Spinal cord (tissue), 9 donors: ENCODE measurements at regions not wholly inside any gene's neighbourhood (a gene's known extent, or its start where the extent isn't known, plus 50 kb on each side); places are given as distances from the start of the nearest gene placed in this dataset.

ENCODE experiments used
- DNase-seq, 6 donors: peaks; one replicate each; pipeline versions ENCODE4 v3.0.0 to v3.0.0-alpha.2; 2013 to 2015; ENCODE audit warnings: low spot score in 6 of 6, low read depth in 4 of 6
- H3K27ac ChIP-seq: one replicate; pipeline ENCODE4 v1.5.1; 2013; ENCODE audit warnings: low read depth, low read length, control low read depth
- H3K27me3 ChIP-seq: one replicate; pipeline ENCODE4 v1.6.1; 2013; ENCODE audit warnings: low read length; ENCODE audit not compliant: control insufficient read depth, insufficient read depth
- H3K36me3 ChIP-seq: one replicate; pipeline ENCODE4 v1.6.1; 2013; ENCODE audit warnings: low read length; ENCODE audit not compliant: control insufficient read depth, insufficient read depth
- H3K4me1 ChIP-seq: one replicate; pipeline ENCODE4 v1.6.1; 2013; ENCODE audit warnings: low read length; ENCODE audit not compliant: control insufficient read depth, insufficient read depth
- H3K4me3 ChIP-seq: one replicate; pipeline ENCODE4 v1.5.1; 2013; ENCODE audit warnings: low read depth, low read length, control low read depth
- H3K9me3 ChIP-seq: one replicate; pipeline ENCODE4 v1.6.1; 2013; ENCODE audit warnings: low read length; ENCODE audit not compliant: control insufficient read depth, insufficient read depth
- WGBS: methylation state at CpG from one replicate; pipeline ENCODE4 v1.1.5; 2013; ENCODE audit warnings: missing lambda C conversion rate; ENCODE audit not compliant: insufficient coverage; 5-methylcytosine and 5-hydroxymethylcytosine counted together
- donor health status: healthy.

GRCh38 chr2:503288-503999 is 173.8 kb downstream of the TMEM18 start:
- no peaks in the 10 kb centered on the region for H3K9me3 ChIP-seq
- no peak for DNase-seq
- H3K27me3 ChIP-seq, result no peaks in the 10 kb centered on the region
- no peaks in the 10 kb centered on the region for H3K36me3 ChIP-seq
- no peak overlapping the region for H3K4me3 ChIP-seq
- H3K27ac ChIP-seq, result no peak overlapping the region
- 96% methylated on average over 38 of the region's 41 CpGs for WGBS
- no peaks in the 10 kb centered on the region for H3K4me1 ChIP-seq

DNA sequence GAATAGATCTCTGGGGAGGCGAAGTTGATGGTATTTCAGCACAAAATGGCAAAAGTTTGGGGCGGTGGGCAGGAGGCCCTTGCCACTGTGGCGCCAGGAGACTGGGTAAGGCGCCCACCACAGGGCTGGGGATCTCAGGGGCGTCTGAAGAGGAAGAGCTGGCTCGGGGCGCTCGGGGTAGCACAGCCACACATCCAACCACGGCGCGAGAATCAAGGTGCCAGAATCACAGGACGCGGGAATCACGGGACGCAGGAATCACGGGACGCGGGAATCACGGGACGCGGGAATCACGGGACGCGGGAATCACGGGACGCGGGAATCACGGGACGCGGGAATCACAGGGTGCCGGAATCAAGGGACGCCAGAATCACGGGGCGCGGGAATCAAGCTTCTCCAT is 174.4 kb downstream of the TMEM18 start:
- Histone ChIP-seq H3K4me3 (no peak overlapping the region), H3K4me1 (no peaks in the 10 kb centered on the region), H3K27me3 (no peaks in the 10 kb centered on the region), H3K27ac (no peak overlapping the region), H3K9me3 (no peaks in the 10 kb centered on the region), H3K36me3 (no peaks in the 10 kb centered on the region)
- DNase-seq, result no peak
- 94% methylated on average over 30 of the region's 35 CpGs for WGBS

- H3K36me3 ChIP-seq, result no peaks in the 10 kb centered on the region
- H3K4me1 ChIP-seq, result no peaks in the 10 kb centered on the region
- 97% methylated on average over 6 of the region's 8 CpGs for WGBS
- no peak overlapping the region for H3K4me3 ChIP-seq
- H3K27ac ChIP-seq, result no peak overlapping the region
- DNase-seq, result no peak
- H3K27me3 ChIP-seq, result no peaks in the 10 kb centered on the region
- H3K9me3 ChIP-seq, result no peaks in the 10 kb centered on the region
Observed at GRCh38 chr2:501667-502066, 175.5 kb downstream of the TMEM18 start.

DNA sequence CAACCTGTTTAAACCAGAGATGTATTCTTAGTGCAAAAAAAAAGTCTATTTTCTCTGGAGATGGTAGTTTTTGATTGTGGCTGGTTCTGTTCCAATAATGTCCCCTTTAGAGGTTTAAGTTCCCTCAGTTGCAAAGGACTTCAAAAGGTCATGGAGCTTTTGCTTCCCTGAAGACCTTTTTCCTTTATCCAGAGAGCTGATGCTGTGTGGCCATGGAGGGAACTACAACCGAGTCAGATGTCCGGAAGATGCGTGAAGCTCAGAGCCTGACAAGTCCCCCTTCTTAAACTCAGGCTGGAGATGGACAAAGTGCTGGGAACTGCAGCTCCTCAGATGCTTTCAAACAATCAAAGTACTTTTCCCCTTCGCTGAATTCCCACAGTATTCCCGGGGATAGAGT is 176.1 kb downstream of the TMEM18 start:
- no peaks in the 10 kb centered on the region for H3K27me3 ChIP-seq
- peak in 2 of 6 donors; percentile 7 to 15 for DNase-seq

DNA sequence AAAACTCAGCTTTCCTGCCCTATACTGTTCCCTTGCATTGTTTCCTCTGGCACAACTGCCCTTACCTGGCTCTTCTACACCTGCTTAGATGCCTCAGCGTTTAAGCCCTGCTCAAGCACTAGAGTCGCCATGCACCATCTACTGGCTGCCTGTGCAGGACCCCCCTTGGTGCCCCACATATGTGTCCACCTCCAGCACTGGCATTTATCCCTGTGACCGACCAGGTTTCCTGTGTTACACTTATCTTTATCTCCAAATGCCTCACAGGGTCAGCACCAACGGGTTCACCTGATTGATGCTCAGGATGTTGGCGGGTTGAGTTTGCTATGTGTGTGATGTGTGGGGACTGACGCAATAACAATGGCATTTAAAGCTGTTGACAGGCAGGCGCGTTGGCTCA is 177.5 kb downstream of the TMEM18 start:
- H3K27me3 ChIP-seq, result no peaks in the 10 kb centered on the region
- no peak for DNase-seq
- 89% methylated on average over 2 of the region's 8 CpGs for WGBS
- no peak overlapping the region for H3K4me3 ChIP-seq
- no peaks in the 10 kb centered on the region for H3K9me3 ChIP-seq
- no peaks in the 10 kb centered on the region for H3K36me3 ChIP-seq
- no peaks in the 10 kb centered on the region for H3K4me1 ChIP-seq
- H3K27ac ChIP-seq, result no peak overlapping the region

More for the DNA sequence above, 176.1 kb downstream of the TMEM18 start:
- Histone ChIP-seq H3K27ac (no peak overlapping the region), H3K4me1 (no peaks in the 10 kb centered on the region), H3K36me3 (no peaks in the 10 kb centered on the region), H3K9me3 (no peaks in the 10 kb centered on the region), H3K4me3 (no peak overlapping the region)
- WGBS, result no CpG with 5 or more reads among the region's 5 CpGs

- no peaks in the 10 kb centered on the region for H3K36me3 ChIP-seq
- H3K4me1 ChIP-seq, result no peaks in the 10 kb centered on the region
- no peak overlapping the region for H3K4me3 ChIP-seq
- H3K27ac ChIP-seq, result no peak overlapping the region
- DNase-seq, result no peak
- no peaks in the 10 kb centered on the region for H3K27me3 ChIP-seq
- H3K9me3 ChIP-seq, result no peaks in the 10 kb centered on the region
- 97% methylated on average over 9 of the region's 10 CpGs for WGBS
Observed at GRCh38 chr2:498493-499178, 178.6 kb downstream of the TMEM18 start.

DNA sequence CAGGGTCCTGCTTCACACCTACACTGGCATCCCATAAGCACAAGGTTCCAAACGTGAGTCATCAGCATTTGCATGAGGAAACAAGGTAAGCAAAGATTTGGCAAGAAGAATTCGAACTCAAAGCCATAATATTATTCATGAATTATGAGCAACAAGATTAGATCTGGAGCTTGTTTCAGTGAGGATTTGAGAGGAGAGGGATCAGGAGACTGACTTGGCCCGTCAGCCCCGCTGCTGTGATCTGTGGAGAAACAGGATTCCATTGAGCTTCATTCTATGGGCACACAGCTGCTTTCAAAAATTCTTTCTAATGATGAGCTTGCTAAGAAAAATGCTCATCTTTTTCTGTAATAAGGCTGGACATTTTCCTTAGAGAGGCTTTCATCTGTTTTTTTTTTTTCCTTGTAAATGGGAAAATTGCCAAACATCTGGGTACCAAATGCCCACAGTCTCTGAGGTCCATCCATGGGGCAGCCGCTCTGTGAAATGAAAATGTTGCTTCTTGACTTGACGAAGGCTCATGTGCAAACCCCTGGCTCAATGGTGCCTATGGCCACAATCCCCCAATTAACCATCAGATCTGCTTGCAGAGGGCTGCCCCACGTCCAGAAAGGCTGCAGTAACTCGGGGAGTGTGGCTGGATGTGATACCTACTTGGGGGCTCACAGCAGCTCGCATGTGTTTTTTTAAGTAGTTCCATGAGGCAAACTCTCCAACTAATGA is 179.3 kb downstream of the TMEM18 start:
- H3K4me3 ChIP-seq, result no peak overlapping the region
- H3K4me1 ChIP-seq, result no peaks in the 10 kb centered on the region
- no peaks in the 10 kb centered on the region for H3K27me3 ChIP-seq
- H3K27ac ChIP-seq, result no peak overlapping the region
- DNase-seq, result no peak
- 76% methylated on average over 5 of the region's 9 CpGs for WGBS
- no peaks in the 10 kb centered on the region for H3K36me3 ChIP-seq
- no peaks in the 10 kb centered on the region for H3K9me3 ChIP-seq

DNA sequence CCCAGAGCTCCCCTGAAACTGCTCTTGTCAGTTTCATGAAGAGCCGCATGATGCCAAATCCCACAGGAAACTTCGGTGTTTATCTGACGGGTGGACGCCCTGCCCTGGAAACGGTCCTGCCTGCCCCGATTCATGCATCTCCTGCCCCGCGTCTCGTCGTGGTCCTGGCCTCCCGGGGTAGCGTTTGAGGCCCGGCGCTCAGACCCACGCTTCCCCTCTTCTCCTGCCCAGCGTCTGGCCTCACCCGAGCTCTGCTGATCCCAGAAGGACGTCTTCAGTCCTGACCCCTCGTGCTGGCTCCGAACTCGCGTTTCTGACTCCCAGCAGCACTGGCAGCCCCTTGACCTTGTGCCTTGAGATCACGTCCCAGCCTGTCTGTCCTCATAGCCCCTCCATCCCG is 180.5 kb downstream of the TMEM18 start:
- H3K9me3 ChIP-seq, result no peaks in the 10 kb centered on the region
- H3K27ac ChIP-seq, result no peak overlapping the region
- H3K4me3 ChIP-seq, result no peak overlapping the region
- H3K4me1 ChIP-seq, result no peaks in the 10 kb centered on the region
- H3K36me3 ChIP-seq, result no peaks in the 10 kb centered on the region
- DNase-seq, result no peak
- 80% methylated on average over 24 of the region's 24 CpGs for whole genome bisulfite sequencing
- H3K27me3 ChIP-seq, result no peaks in the 10 kb centered on the region

- WGBS, result 91% methylated on average over 24 of the region's 25 CpGs
- no peaks in the 10 kb centered on the region for H3K36me3 ChIP-seq
- no peaks in the 10 kb centered on the region for H3K9me3 ChIP-seq
- H3K27me3 ChIP-seq, result no peaks in the 10 kb centered on the region
- H3K4me3 ChIP-seq, result no peak overlapping the region
- H3K4me1 ChIP-seq, result no peaks in the 10 kb centered on the region
- DNase-seq, result no peak
- no peak overlapping the region for H3K27ac ChIP-seq
Observed at GRCh38 chr2:495745-496275, 181.4 kb downstream of the TMEM18 start.
